Spleen (tissue), 7 donors: ENCODE measurements at regions not wholly inside any gene's neighbourhood (a gene's known extent, or its start where the extent isn't known, plus 50 kb on each side); places are given as distances from the start of the nearest gene placed in this dataset.
"Not testable (repeated sequence)": the region's sequence is repeated elsewhere in the genome, so short reads cannot be mapped to it uniquely, and the experiment has no call there.

Source experiments
- CTCF ChIP-seq, 11 experiments: fragments of 200-600 bp in 7 of 11; fragments of 450-650 bp in 4 of 11; sonication (generic) in 4 of 11; IDR thresholded peaks in 8 of 11; conservative IDR thresholded peaks in 3 of 11; 1 replicate in 7 of 11; 2 replicates in 4 of 11; pipeline versions ENCODE4 v1.4.0 to v1.8.0; 2016 to 2021; ENCODE audit warnings: antibody characterized with exemption in 11 of 11, inconsistent platforms in 4 of 11, mild to moderate bottlenecking in 1 of 11
- POLR2A ChIP-seq, 3 donors: fragments of 450-650 bp; IDR thresholded peaks; one replicate each; pipeline ENCODE4 v1.5.1; 2017; ENCODE audit warnings: antibody characterized with exemption in 3 of 3, mild to moderate bottlenecking in 1 of 3
- POLR2AphosphoS5 ChIP-seq, 3 donors: sonication (generic); formaldehyde crosslinking; IDR thresholded peaks; one replicate each; pipeline ENCODE4 v1.5.1; 2017; ENCODE audit warnings: antibody characterized with exemption in 3 of 3
- donor health status: DM: no; HTN: no; CAD: no; lungs with moderate emphysema.
- donor health status: DM: no; HTN: no; CAD: no.
- donor health status: DM: no; HTN: no; CAD: no.

- TF ChIP-seq CTCF (IDR thresholded peaks at IDR 0.05 in 8 of 11, conservative IDR thresholded peaks at IDR 0.05 in 3 of 11); POLR2A (IDR thresholded peaks at IDR 0.05); POLR2AphosphoS5 (IDR thresholded peaks at IDR 0.05): not testable (repeated sequence)
Measured at GRCh38 chr9:65473059-65473822, 188.2 kb upstream of the FOXD4L5 start.
